OCI-LY1 (cell line): ENCODE measurements at regions not wholly inside any gene's neighbourhood (a gene's known extent, or its start where the extent isn't known, plus 50 kb on each side); places are given as distances from the start of the nearest gene placed in this dataset.

Experiments
- H2AFZ ChIP-seq: fragments of 200-600 bp; sonication (generic), shearing (Covaris generic); 2 replicates; pipeline ENCODE4 v1.6.0; 2014; ENCODE audit warnings: antibody characterized with exemption, mild to moderate bottlenecking, low read length
- H3F3A ChIP-seq: fragments of 200-600 bp; sonication (generic), shearing (Covaris generic); 2 replicates; pipeline ENCODE4 v1.6.0; 2014; ENCODE audit warnings: mild to moderate bottlenecking, antibody characterized with exemption, low read length, moderate library complexity; ENCODE audit not compliant: insufficient read depth
- H3K27ac ChIP-seq: fragments of 200-600 bp; sonication (generic); 2 replicates; pipeline ENCODE4 v1.5.1; 2014; ENCODE audit warnings: low read length, mixed run types, mild to moderate bottlenecking, low read depth; ENCODE audit not compliant: poor library complexity, severe bottlenecking
- H3K27me3 ChIP-seq: fragments of 200-600 bp; sonication (generic); 2 replicates; pipeline ENCODE4 v1.6.0; 2014; ENCODE audit warnings: antibody characterized with exemption, mild to moderate bottlenecking, low read length, moderate library complexity; ENCODE audit not compliant: insufficient read depth
- H3K36me3 ChIP-seq: fragments of 200-600 bp; sonication (generic); 2 replicates; pipeline ENCODE4 v1.6.1; 2014; ENCODE audit warnings: mild to moderate bottlenecking, antibody characterized with exemption, low read length, moderate library complexity, mixed read lengths; ENCODE audit not compliant: insufficient read depth
- H3K4me1 ChIP-seq: fragments of 200-600 bp; sonication (generic); 2 replicates; pipeline ENCODE4 v1.5.1; 2014; ENCODE audit warnings: mild to moderate bottlenecking, low read length, moderate library complexity; ENCODE audit not compliant: insufficient read depth, severe bottlenecking
- H3K4me2 ChIP-seq: fragments of 200-600 bp; sonication (generic), shearing (Covaris generic); 2 replicates; pipeline ENCODE4 v1.6.1; 2014; ENCODE audit warnings: low read length
- H3K4me3 ChIP-seq: fragments of 200-600 bp; sonication (generic); 2 replicates; pipeline ENCODE4 v1.5.1; 2014; ENCODE audit warnings: low read length, low read depth, mild to moderate bottlenecking, mixed read lengths; ENCODE audit not compliant: poor library complexity, severe bottlenecking
- H3K79me2 ChIP-seq: fragments of 200-600 bp; shearing (Covaris generic); 2 replicates; pipeline ENCODE4 v1.6.1; 2016; ENCODE audit warnings: mixed run types, low read length, mixed read lengths; ENCODE audit not compliant: insufficient read depth
- H3K9ac ChIP-seq: fragments of 200-600 bp; sonication (generic), shearing (Covaris generic); 2 replicates; pipeline ENCODE4 v1.6.1; 2014; ENCODE audit warnings: mild to moderate bottlenecking, low read length, mixed read lengths
- H3K9me2 ChIP-seq: fragments of 200-600 bp; sonication (generic), shearing (Covaris generic); 2 replicates; pipeline ENCODE4 v1.6.1; 2014; ENCODE audit warnings: low read depth, mild to moderate bottlenecking, low read length, mixed read lengths
- H3K9me3 ChIP-seq: fragments of 200-600 bp; shearing (Covaris generic); 2 replicates; pipeline ENCODE4 v1.6.1; 2014; ENCODE audit warnings: low read length, mixed read lengths
- H4K20me1 ChIP-seq: fragments of 200-600 bp; sonication (generic), shearing (Covaris generic); 2 replicates; pipeline ENCODE4 v1.6.0; 2016; ENCODE audit warnings: mild to moderate bottlenecking, low read length; ENCODE audit not compliant: insufficient read depth
- EZH2 ChIP-seq: fragments of 200-600 bp; sonication (generic), shearing (Covaris generic); IDR thresholded peaks from 2 replicates; pipeline ENCODE4 v1.8.0; 2017; ENCODE audit warnings: borderline replicate concordance, mixed run types, mild to moderate bottlenecking, antibody characterized with exemption, low read length, moderate library complexity, mixed read lengths
- TF ChIP-seq, protein P1 (sequence below): fragments of 200-600 bp; sonication (generic), shearing (Covaris generic); IDR thresholded peaks from 2 replicates; pipeline ENCODE4 v1.5.1; 2017; ENCODE audit warnings: mild to moderate bottlenecking, antibody characterized with exemption, low read length, moderate library complexity, mixed read lengths

DNA sequence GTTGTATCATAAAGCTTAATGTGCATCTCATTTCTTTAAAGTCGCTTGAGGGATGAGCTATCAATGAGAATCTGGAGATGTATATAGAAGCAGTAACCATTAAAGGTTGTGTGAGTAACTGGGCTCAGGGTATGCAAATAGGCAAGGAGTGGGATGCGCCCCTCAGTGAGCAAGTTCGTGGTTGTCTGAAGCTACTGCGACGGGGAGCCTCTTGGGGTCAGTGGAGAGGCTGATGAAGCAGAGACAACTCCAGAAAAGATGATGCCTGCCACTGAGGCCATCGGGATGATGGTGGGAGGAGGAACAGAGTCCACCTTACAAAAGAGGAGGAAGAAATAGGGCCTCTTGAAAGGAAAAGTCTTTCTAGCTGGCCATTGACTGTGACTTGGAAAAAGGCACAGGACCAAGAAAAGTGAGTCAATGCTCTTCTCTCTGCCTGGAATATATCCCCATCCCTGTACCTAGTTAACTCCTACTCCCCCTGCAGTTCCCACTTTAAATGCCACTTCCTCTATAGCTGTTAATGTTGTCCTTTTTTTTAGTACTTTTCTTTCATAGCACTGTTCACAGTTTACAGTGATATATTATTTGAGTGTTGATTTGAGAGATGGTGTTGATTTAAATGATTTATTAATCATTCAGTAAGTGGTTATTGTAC, 51.4 kb upstream of the LSM6 start:
- H3K9me2 ChIP-seq: no peaks in the 10 kb centered on the region
- H3K9ac ChIP-seq: no peak overlapping the region
- H3K27ac ChIP-seq: no peak overlapping the region
- H3K27me3 ChIP-seq: no peaks in the 10 kb centered on the region
- H3K79me2 ChIP-seq: no peaks in the 10 kb centered on the region
- no peaks in the 10 kb centered on the region for H3K9me3 ChIP-seq
- no peak overlapping the region for H2AFZ ChIP-seq
- no peak overlapping the region for H3K4me3 ChIP-seq
- H3K4me2 ChIP-seq: no peak overlapping the region
- H3K4me1 ChIP-seq: no peaks in the 10 kb centered on the region
- H3K36me3 ChIP-seq: no peaks in the 10 kb centered on the region
- TF ChIP-seq, protein P1, sequence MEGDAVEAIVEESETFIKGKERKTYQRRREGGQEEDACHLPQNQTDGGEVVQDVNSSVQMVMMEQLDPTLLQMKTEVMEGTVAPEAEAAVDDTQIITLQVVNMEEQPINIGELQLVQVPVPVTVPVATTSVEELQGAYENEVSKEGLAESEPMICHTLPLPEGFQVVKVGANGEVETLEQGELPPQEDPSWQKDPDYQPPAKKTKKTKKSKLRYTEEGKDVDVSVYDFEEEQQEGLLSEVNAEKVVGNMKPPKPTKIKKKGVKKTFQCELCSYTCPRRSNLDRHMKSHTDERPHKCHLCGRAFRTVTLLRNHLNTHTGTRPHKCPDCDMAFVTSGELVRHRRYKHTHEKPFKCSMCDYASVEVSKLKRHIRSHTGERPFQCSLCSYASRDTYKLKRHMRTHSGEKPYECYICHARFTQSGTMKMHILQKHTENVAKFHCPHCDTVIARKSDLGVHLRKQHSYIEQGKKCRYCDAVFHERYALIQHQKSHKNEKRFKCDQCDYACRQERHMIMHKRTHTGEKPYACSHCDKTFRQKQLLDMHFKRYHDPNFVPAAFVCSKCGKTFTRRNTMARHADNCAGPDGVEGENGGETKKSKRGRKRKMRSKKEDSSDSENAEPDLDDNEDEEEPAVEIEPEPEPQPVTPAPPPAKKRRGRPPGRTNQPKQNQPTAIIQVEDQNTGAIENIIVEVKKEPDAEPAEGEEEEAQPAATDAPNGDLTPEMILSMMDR: peak; percentile 15; the same call in 1 of the 2 replicates
- TF ChIP-seq EZH2: no peak
- no peaks in the 10 kb centered on the region for H3F3A ChIP-seq
- no peaks in the 10 kb centered on the region for H4K20me1 ChIP-seq

- Histone ChIP-seq H3K4me2 (no peak overlapping the region), H3K27me3 (no peaks in the 10 kb centered on the region), H3K4me1 (no peaks in the 10 kb centered on the region), H3K36me3 (no peaks in the 10 kb centered on the region), H3K27ac (no peak overlapping the region), H2AFZ (no peak overlapping the region), H3K9ac (no peak overlapping the region), H4K20me1 (no peaks in the 10 kb centered on the region), H3K9me3 (no peaks in the 10 kb centered on the region), H3K4me3 (no peak overlapping the region), H3F3A (no peaks in the 10 kb centered on the region), H3K9me2 (no peaks in the 10 kb centered on the region), H3K79me2 (no peaks in the 10 kb centered on the region)
- TF ChIP-seq, protein P1: no peak
- TF ChIP-seq EZH2: no peak
Observed at GRCh38 chr4:146123231-146123630, 52.3 kb upstream of the LSM6 start.

- H2AFZ ChIP-seq: no peak overlapping the region
- no peaks in the 10 kb centered on the region for H3K9me2 ChIP-seq
- H3K4me2 ChIP-seq: no peak overlapping the region
- H3K4me1 ChIP-seq: no peaks in the 10 kb centered on the region
- no peaks in the 10 kb centered on the region for H3K27me3 ChIP-seq
- H3K27ac ChIP-seq: no peak overlapping the region
- no peaks in the 10 kb centered on the region for H3K9me3 ChIP-seq
- H3K36me3 ChIP-seq: no peaks in the 10 kb centered on the region
- no peaks in the 10 kb centered on the region for H4K20me1 ChIP-seq
- H3K4me3 ChIP-seq: no peak overlapping the region
- H3K9ac ChIP-seq: no peak overlapping the region
- no peaks in the 10 kb centered on the region for H3K79me2 ChIP-seq
- no peaks in the 10 kb centered on the region for H3F3A ChIP-seq
- TF ChIP-seq, protein P1: no peak
- no peak for TF ChIP-seq EZH2
Observed at GRCh38 chr4:146122398-146122797, 53.1 kb upstream of the LSM6 start.
